ENCODE measurements at regions not wholly inside any gene's neighbourhood (a gene's known extent, or its start where the extent isn't known, plus 50 kb on each side); places are given as distances from the start of the nearest gene placed in this dataset.

DNA sequence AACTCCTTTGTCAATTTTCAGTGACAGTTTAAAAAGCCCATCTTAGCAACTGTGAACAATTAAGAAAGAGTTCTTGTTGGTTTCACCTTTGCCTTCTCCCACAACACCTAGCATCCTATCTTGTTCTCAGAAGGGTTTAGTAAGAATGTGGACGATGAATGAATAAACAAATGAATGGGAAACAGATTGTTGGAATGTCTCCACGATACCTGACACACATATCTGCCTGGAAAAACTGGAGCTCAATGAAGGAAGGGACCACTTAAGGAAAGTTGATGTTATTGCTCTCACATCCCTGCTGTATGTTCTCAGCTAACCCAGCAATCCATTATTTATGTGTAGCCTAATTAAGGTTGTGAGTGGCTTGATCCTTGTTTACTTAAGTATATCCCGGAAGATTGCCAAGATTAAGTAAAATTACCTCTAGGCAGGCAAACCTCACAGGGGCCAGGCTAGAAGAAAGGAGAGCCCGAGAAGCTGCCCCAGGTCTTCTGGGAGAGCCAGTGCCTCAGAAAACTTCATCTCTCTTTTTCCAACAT lies 286.4 kb downstream of the NXPE2 start:
- Histone ChIP-seq H3K4me1 (no peaks in the 10 kb centered on the region), H3K9me3 (no peaks in the 10 kb centered on the region), H3K4me3 (no peak overlapping the region), H3K27me3 (no peaks in the 10 kb centered on the region), H3K27ac (no peak overlapping the region), H3K36me3 (no peaks in the 10 kb centered on the region)
- DNase-seq (no peak), ATAC-seq (ENCODE audit: low FRiP score in 2 of 2) (no peak)
- no peak for TF ChIP-seq EP300 (IDR thresholded peaks at IDR 0.05)
- 34 to 48% methylated on average over 4 of the region's 4 CpGs for WGBS, 2 donors

DNA sequence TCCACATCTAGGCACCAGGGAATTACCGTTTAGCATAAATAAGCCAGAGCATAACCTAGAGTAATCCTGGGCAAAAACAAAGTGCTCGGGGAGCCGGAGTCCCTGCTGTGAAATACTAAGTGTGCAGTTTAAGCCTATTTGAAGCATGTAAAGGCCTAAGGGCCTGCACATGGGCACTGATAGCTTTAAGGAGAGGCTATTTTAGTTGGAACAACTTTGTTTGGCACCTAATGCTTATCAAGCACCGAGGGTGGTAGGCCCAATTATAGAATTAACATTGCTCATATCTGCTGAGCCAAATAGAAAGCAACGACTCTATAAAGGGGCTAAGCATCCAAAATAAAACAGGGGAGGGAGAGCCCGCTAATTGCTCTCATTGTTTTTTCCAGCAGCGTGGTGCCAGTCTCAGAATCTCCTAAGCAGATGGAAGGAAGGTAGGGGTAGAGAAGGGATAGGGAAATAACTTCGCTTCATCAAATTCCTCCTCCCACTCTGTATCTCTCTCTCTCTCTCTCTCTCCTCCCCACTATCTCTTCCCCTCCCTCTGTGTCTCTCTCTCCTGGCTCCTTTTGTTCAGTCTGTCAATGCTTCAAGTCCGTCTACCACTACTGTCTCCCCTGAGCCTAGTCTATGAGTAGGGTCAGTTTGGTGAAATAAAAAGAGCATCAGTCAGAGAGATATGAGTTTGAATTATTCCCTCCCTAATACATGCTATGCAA lies 292.8 kb downstream of the NXPE2 start:
- H3K9me3 ChIP-seq, result no peaks in the 10 kb centered on the region
- H3K4me1 ChIP-seq, result no peaks in the 10 kb centered on the region
- DNase-seq, result no peak
- no peaks in the 10 kb centered on the region for H3K27me3 ChIP-seq
- H3K4me3 ChIP-seq, result no peak overlapping the region
- WGBS, 2 donors, result 86 to 88% methylated on average over 9 of the region's 9 CpGs
- ATAC-seq (ENCODE audit: low FRiP score in 2 of 2), result no peak
- H3K36me3 ChIP-seq, result no peaks in the 10 kb centered on the region
- TF ChIP-seq, protein P1, sequence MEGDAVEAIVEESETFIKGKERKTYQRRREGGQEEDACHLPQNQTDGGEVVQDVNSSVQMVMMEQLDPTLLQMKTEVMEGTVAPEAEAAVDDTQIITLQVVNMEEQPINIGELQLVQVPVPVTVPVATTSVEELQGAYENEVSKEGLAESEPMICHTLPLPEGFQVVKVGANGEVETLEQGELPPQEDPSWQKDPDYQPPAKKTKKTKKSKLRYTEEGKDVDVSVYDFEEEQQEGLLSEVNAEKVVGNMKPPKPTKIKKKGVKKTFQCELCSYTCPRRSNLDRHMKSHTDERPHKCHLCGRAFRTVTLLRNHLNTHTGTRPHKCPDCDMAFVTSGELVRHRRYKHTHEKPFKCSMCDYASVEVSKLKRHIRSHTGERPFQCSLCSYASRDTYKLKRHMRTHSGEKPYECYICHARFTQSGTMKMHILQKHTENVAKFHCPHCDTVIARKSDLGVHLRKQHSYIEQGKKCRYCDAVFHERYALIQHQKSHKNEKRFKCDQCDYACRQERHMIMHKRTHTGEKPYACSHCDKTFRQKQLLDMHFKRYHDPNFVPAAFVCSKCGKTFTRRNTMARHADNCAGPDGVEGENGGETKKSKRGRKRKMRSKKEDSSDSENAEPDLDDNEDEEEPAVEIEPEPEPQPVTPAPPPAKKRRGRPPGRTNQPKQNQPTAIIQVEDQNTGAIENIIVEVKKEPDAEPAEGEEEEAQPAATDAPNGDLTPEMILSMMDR (IDR thresholded peaks at IDR 0.05), result no peak
- TF ChIP-seq EP300 (IDR thresholded peaks at IDR 0.05), result no peak
- no peak for TF ChIP-seq POLR2A (IDR thresholded peaks at IDR 0.05)
- no peak for TF ChIP-seq POLR2AphosphoS5 (IDR thresholded peaks at IDR 0.05)
- no peak overlapping the region for H3K27ac ChIP-seq

DNA sequence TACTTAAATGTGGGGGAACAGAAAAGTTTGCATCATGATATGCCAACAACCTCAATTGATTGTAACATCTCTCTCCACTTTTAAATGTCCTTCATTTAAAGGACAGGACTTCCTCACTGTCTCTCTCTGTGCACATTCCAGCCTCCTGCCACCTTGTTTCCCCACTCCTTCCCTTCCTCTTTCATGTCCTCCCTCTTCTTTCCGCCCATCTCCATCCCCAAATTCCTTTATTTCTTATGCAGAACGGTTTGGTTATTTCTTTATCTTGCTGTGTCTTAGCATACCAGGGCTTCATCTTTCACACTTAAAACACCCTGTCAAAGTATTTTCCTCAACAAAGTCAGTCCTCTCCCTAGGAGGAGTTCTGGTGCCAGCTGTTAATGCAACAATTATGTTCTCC lies 293.8 kb downstream of the NXPE2 start:
- Histone ChIP-seq H3K9me3 (no peaks in the 10 kb centered on the region), H3K4me1 (no peaks in the 10 kb centered on the region), H3K4me3 (no peak overlapping the region), H3K36me3 (no peaks in the 10 kb centered on the region), H3K27ac (no peak overlapping the region), H3K27me3 (no peaks in the 10 kb centered on the region)
- TF ChIP-seq POLR2AphosphoS5 (IDR thresholded peaks at IDR 0.05), result no peak
- TF ChIP-seq POLR2A (IDR thresholded peaks at IDR 0.05), result no peak
- TF ChIP-seq, protein P1 (IDR thresholded peaks at IDR 0.05), result no peak
- no peak for TF ChIP-seq EP300 (IDR thresholded peaks at IDR 0.05)
- DNase-seq (no peak), ATAC-seq (ENCODE audit: low FRiP score in 2 of 2) (no peak)
- 42 to 51% methylated on average over 2 of the region's 2 CpGs for WGBS, 2 donors

DNA sequence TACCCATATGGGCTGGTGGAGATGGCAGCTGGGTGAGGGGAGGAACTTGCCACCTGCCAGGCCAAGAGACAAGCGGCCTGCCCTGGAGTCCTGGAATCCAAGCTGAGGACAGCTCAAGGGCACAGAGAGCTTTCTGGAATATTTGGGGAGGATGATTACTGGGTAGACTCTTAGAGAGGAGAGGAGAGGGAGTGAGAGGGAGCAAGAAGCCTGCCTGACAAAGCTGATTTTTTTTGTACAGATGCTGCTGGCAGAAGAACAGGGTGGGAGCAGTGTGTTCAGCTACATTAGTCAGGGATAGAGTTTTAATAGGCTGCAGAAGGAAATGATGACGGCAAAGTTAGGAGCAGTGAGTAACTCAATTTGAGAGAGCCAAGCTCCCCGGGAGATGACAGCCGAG lies 299.3 kb downstream of the NXPE2 start:
- Histone ChIP-seq H3K4me3 (no peak overlapping the region), H3K36me3 (no peaks in the 10 kb centered on the region), H3K27me3 (no peaks in the 10 kb centered on the region), H3K4me1 (no peaks in the 10 kb centered on the region), H3K27ac (no peak overlapping the region), H3K9me3 (no peaks in the 10 kb centered on the region)
- 71 to 83% methylated on average over 4 of the region's 4 CpGs for WGBS, 2 donors
- DNase-seq (no peak), ATAC-seq (ENCODE audit: low FRiP score in 2 of 2) (no peak)
- TF ChIP-seq, protein P1 (IDR thresholded peaks at IDR 0.05), result no peak
- TF ChIP-seq POLR2AphosphoS5 (IDR thresholded peaks at IDR 0.05) (no peak), EP300 (IDR thresholded peaks at IDR 0.05) (no peak), POLR2A (IDR thresholded peaks at IDR 0.05) (no peak)

DNA sequence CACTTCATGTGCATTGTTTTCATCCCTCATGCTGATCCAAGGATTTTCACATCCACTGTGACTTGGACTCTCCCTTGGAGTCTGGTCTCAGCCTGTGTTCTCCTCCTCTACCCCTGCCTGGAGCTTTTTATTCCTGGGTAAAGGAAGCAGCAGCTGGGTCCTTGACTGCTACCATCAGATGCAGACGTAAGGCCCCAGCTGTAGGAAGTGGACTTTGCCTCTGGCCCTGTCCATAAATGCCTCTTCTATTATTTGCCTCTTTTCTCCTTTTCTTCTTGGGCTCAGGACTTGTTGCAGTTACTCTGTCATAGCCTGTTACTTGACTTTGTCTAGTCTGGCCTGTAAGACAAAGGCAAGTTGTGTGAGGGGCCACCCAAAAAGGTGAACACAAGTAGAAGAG lies 303.8 kb downstream of the NXPE2 start:
- no peaks in the 10 kb centered on the region for H3K27me3 ChIP-seq
- ATAC-seq (ENCODE audit: low FRiP score in 2 of 2), result no peak
- no peaks in the 10 kb centered on the region for H3K4me1 ChIP-seq
- 50 to 62% methylated on average over 1 of the region's 1 CpG for WGBS, 2 donors
- no peaks in the 10 kb centered on the region for H3K36me3 ChIP-seq
- no peaks in the 10 kb centered on the region for H3K9me3 ChIP-seq
- no peak overlapping the region for H3K27ac ChIP-seq
- TF ChIP-seq POLR2AphosphoS5 (IDR thresholded peaks at IDR 0.05) (no peak), POLR2A (IDR thresholded peaks at IDR 0.05) (no peak), EP300 (IDR thresholded peaks at IDR 0.05) (no peak)
- TF ChIP-seq, protein P1 (IDR thresholded peaks at IDR 0.05), result no peak
- no peak overlapping the region for H3K4me3 ChIP-seq
- DNase-seq, result no peak

Measured in upper lobe of left lung (tissue), 6 donors.